ENCODE measurements at regions not wholly inside any gene's neighbourhood (a gene's known extent, or its start where the extent isn't known, plus 50 kb on each side); places are given as distances from the start of the nearest gene placed in this dataset.

- intact Hi-C loops (cut with micrococcal nuclease) (no loop called here), dilution Hi-C loops (cut with HindIII; ENCODE audit: low sequenced_read_pairs, unreplicated experiment) (no loop called here), in situ Hi-C loops (cut with MboI; ENCODE audit: low sequenced_read_pairs) (no loop called here)
- no peak overlapping the region for H3K27ac ChIP-seq (ENCODE audit: insufficient read depth, low read length)
- no TSS peak for BruUV-seq (replicated peaks)
- ChIA-PET CTCF (no interaction called here), POLR2A (ENCODE audit: unreplicated experiment) (no interaction called here)
- H3K27me3 ChIP-seq (ENCODE audit: control insufficient read depth, insufficient read depth, low read length): peaks cover 2% of the 10 kb centered on the region; the same call in 1 of the 2 replicates
- no peak overlapping the region for H2BK120ac ChIP-seq (ENCODE audit: low read depth, low read length)
- H2AFZ ChIP-seq (replicated peaks; ENCODE audit: low read length, poor library complexity): no peak overlapping the region
- TF ChIP-seq RAD21 (IDR thresholded peaks at IDR 0.05; ENCODE audit: low read length) (no peak), USF2 (IDR thresholded peaks at IDR 0.05; ENCODE audit: low read depth, low read length) (no peak), CHD1 (IDR thresholded peaks at IDR 0.05; ENCODE audit: low read depth, low read length) (no peak), SMC3 (IDR thresholded peaks at IDR 0.05; ENCODE audit: low read depth, low read length) (no peak), BHLHE40 (IDR thresholded peaks at IDR 0.05; ENCODE audit: low read depth, low read length) (no peak), RCOR1 (IDR thresholded peaks at IDR 0.05; ENCODE audit: insufficient replicate concordance, low read length) (no peak), FOS (IDR thresholded peaks at IDR 0.05; ENCODE audit: low read depth, low read length) (no peak), MXI1 (IDR thresholded peaks at IDR 0.05; ENCODE audit: borderline replicate concordance, low read depth, low read length) (no peak), CTCF (conservative IDR thresholded peaks at IDR 0.05; ENCODE audit: low read depth, low read length) (no peak), MAZ (IDR thresholded peaks at IDR 0.05; ENCODE audit: borderline replicate concordance, low read depth, low read length) (no peak), NFE2L2 (IDR thresholded peaks at IDR 0.05; ENCODE audit: low read depth, low read length) (no peak), MAFK (IDR thresholded peaks at IDR 0.05; ENCODE audit: low read depth, low read length) (no peak), POLR2A (IDR thresholded peaks at IDR 0.05; ENCODE audit: low read depth, low read length) (no peak), CEBPB (IDR thresholded peaks at IDR 0.05; ENCODE audit: low read depth, low read length) (no peak), RFX5 (IDR thresholded peaks at IDR 0.05; ENCODE audit: low read depth, low read length) (no peak)
- TF ChIP-seq, protein P1, sequence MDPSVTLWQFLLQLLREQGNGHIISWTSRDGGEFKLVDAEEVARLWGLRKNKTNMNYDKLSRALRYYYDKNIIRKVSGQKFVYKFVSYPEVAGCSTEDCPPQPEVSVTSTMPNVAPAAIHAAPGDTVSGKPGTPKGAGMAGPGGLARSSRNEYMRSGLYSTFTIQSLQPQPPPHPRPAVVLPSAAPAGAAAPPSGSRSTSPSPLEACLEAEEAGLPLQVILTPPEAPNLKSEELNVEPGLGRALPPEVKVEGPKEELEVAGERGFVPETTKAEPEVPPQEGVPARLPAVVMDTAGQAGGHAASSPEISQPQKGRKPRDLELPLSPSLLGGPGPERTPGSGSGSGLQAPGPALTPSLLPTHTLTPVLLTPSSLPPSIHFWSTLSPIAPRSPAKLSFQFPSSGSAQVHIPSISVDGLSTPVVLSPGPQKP (IDR thresholded peaks at IDR 0.05; ENCODE audit: borderline replicate concordance, low read depth, low read length): no peak
- H3K14ac ChIP-seq (replicated peaks; ENCODE audit: low read depth, low read length): no peak overlapping the region
- no peak overlapping the region for H3K56ac ChIP-seq (ENCODE audit: extremely low read depth, insufficient read depth, low read length)
- no peak overlapping the region for H3K9ac ChIP-seq (ENCODE audit: low read depth, low read length)
- no peak overlapping the region for H3K4me3 ChIP-seq (ENCODE audit: insufficient read depth, low read depth, low read length)
- no peak overlapping the region for H3K4me2 ChIP-seq (ENCODE audit: low read depth, low read length)
- no peak overlapping the region for H3K18ac ChIP-seq (ENCODE audit: low read depth, low read length)
- H3K4me1 ChIP-seq (ENCODE audit: control insufficient read depth, insufficient read depth, low read length): no peaks in the 10 kb centered on the region
- 80% methylated on average over 4 of the region's 5 CpGs; no CpG with 5 or more reads in 1 of the 2 experiments for WGBS, 2 experiments (ENCODE audit: extremely low coverage in 2 of 2, insufficient read length in 1 of 2)
- no peaks in the 10 kb centered on the region for H3K9me3 ChIP-seq (ENCODE audit: control insufficient read depth, insufficient read depth, low read length)
- no peak overlapping the region; the same call in 1 of the 2 replicates for H2AK5ac ChIP-seq (ENCODE audit: low read depth, low read length)
- H2AK9ac ChIP-seq (replicated peaks; ENCODE audit: low read depth, low read length, poor library complexity): no peak overlapping the region
- no peaks in the 10 kb centered on the region for H4K20me1 ChIP-seq (ENCODE audit: insufficient read depth, low read length)
- H3K9me1 ChIP-seq (ENCODE audit: insufficient read depth, low read length): peaks cover 4% of the 10 kb centered on the region; the same call in 1 of the 2 replicates
- H2BK20ac ChIP-seq (ENCODE audit: low read depth, low read length): no peak overlapping the region
- no peaks in the 10 kb centered on the region for H3K79me1 ChIP-seq (ENCODE audit: low read depth in 1 of 2, low read length in 2 of 2)
- ATAC-seq (ENCODE audit: low read depth) (no peak), DNase-seq (no peak)
- no peak overlapping the region for H4K5ac ChIP-seq (ENCODE audit: low read depth, low read length)
- no peak overlapping the region for H4K8ac ChIP-seq (ENCODE audit: low read depth in 2 of 2, low read length in 2 of 2)
- H2BK15ac ChIP-seq (ENCODE audit: low read depth, low read length): no peak overlapping the region
- no peaks in the 10 kb centered on the region for H3K36me3 ChIP-seq (ENCODE audit: control insufficient read depth, insufficient read depth, low read length)
- no peak overlapping the region for H4K91ac ChIP-seq (ENCODE audit: insufficient read depth, low read depth, low read length)
- H3K23ac ChIP-seq (ENCODE audit: low read depth, low read length): no peak overlapping the region
- no peak overlapping the region for H3K4ac ChIP-seq (ENCODE audit: low read depth, low read length)
- no peak overlapping the region for H2BK5ac ChIP-seq (ENCODE audit: low read depth, low read length, poor library complexity, severe bottlenecking)
Observed at GRCh38 chr5:173739741-173740140, 123.3 kb upstream of the BOD1 start.
